SK-N-SH (cell line): ENCODE measurements at regions not wholly inside any gene's neighbourhood (a gene's known extent, or its start where the extent isn't known, plus 50 kb on each side); places are given as distances from the start of the nearest gene placed in this dataset.

ENCODE experiments used
- CTCF ChIA-PET: fragments of 300-600, 350-600 bp; formaldehyde crosslinking; extraction: SDS; loops from one replicate; lab custom pipeline; 2021; lab: Yijun Ruan, JAX
- POLR2A ChIA-PET: fragments of 350-600 bp; sonication (Branson Sonifier 250); formaldehyde crosslinking; extraction: SDS; loops from one replicate; lab custom pipeline; 2020; ENCODE audit warnings: antibody characterized with exemption, inconsistent platforms; lab: Yijun Ruan, JAX
- DNase-seq: peaks from one replicate; pipeline ENCODE4 v3.0.0; 2012
- H2AFZ ChIP-seq: fragments of 200-600 bp; sonication (generic); 2 replicates; pipeline ENCODE4 v1.8.1; 2016; ENCODE audit warnings: antibody characterized with exemption, mild to moderate bottlenecking, low read depth
- H3F3A ChIP-seq: fragments of 200-600 bp; sonication (generic); replicated peaks from 2 replicates; pipeline ENCODE3; 2016; ENCODE audit warnings: antibody characterized with exemption, mild to moderate bottlenecking; ENCODE audit not compliant: insufficient read depth
- H3K27ac ChIP-seq, 2 experiments: fragments of 200-500 bp in 1 of 2; fragments of 200-600 bp in 1 of 2; sonication (Bioruptor generic) in 1 of 2; sonication (generic), shearing (Covaris generic) in 1 of 2; 2 replicates each; pipeline versions ENCODE4 v1.5.1 to v1.6.1; 2014 to 2016; ENCODE audit warnings: low read depth in 2 of 2, inconsistent platforms in 1 of 2, low read length in 1 of 2, mild to moderate bottlenecking in 1 of 2, mixed read lengths in 1 of 2
- H3K27me3 ChIP-seq: fragments of 200-600 bp; sonication (generic), shearing (Covaris generic); 2 replicates; pipeline ENCODE4 v1.6.1; 2016; ENCODE audit warnings: mixed run types; ENCODE audit not compliant: insufficient read depth
- H3K36me3 ChIP-seq, 2 experiments: fragments of 200-500 bp in 1 of 2; fragments of 200-600 bp in 1 of 2; sonication (Bioruptor generic) in 1 of 2; sonication (generic) in 1 of 2; replicated peaks in 1 of 2; 2 replicates each; pipeline versions ENCODE3 to v1.5.1; 2014 to 2016; ENCODE audit warnings: low read length in 1 of 2, mild to moderate bottlenecking in 1 of 2; ENCODE audit not compliant: insufficient read depth in 2 of 2, control insufficient read depth in 1 of 2
- H3K4me1 ChIP-seq, 2 experiments: fragments of 200-500 bp in 1 of 2; fragments of 200-600 bp in 1 of 2; sonication (Bioruptor generic) in 1 of 2; sonication (generic), shearing (Covaris generic) in 1 of 2; 2 replicates each; pipeline versions ENCODE4 v1.5.1 to v1.6.1; 2014 to 2016; ENCODE audit warnings: low read depth in 1 of 2, low read length in 1 of 2, mixed run types in 1 of 2; ENCODE audit not compliant: insufficient read depth in 2 of 2, control insufficient read depth in 1 of 2
- H3K4me2 ChIP-seq: fragments of 200-600 bp; sonication (generic), shearing (Covaris generic); 2 replicates; pipeline ENCODE4 v1.6.1; 2017; ENCODE audit warnings: mixed run types
- H3K4me3 ChIP-seq, 2 experiments: fragments of 200-500 bp in 1 of 2; fragments of 200-600 bp in 1 of 2; sonication (Bioruptor generic) in 1 of 2; sonication (generic), shearing (Covaris generic) in 1 of 2; 2 replicates each; pipeline versions ENCODE4 v1.5.1 to v1.8.1; 2014 to 2016; ENCODE audit warnings: low read depth in 2 of 2, inconsistent platforms in 1 of 2, low read length in 1 of 2, mild to moderate bottlenecking in 1 of 2, mixed read lengths in 1 of 2, moderate library complexity in 1 of 2
- H3K79me2 ChIP-seq: fragments of 200-600 bp; sonication (generic); 2 replicates; pipeline ENCODE4 v1.8.1; 2017; ENCODE audit warnings: mild to moderate bottlenecking; ENCODE audit not compliant: insufficient read depth
- H3K9ac ChIP-seq: fragments of 200-600 bp; sonication (generic); 2 replicates; pipeline ENCODE4 v1.6.1; 2017; ENCODE audit warnings: mixed run types
- H3K9me2 ChIP-seq: fragments of 200-600 bp; sonication (generic); 2 replicates; pipeline ENCODE4 v1.6.1; 2017; ENCODE audit warnings: mixed run types
- H3K9me3 ChIP-seq: fragments of 200-600 bp; sonication (generic); 2 replicates; pipeline ENCODE4 v1.6.1; 2017; ENCODE audit warnings: mixed run types, mild to moderate bottlenecking, moderate library complexity
- H4K20me1 ChIP-seq: fragments of 200-600 bp; sonication (generic); 2 replicates; pipeline ENCODE4 v1.6.1; 2017; ENCODE audit warnings: mild to moderate bottlenecking, mixed run types; ENCODE audit not compliant: insufficient read depth
- CHD2 ChIP-seq: fragments of 150-350 bp; IDR thresholded peaks from 2 replicates; pipeline ENCODE4 v1.6.1; 2018; ENCODE audit warnings: low read length; ENCODE audit not compliant: partially characterized antibody
- FOSL2 ChIP-seq: IDR thresholded peaks from 2 replicates; pipeline ENCODE4 v1.4.0; 2012; ENCODE audit warnings: low read depth, mild to moderate bottlenecking, moderate library complexity, borderline replicate concordance
- FOXM1 ChIP-seq: IDR thresholded peaks from 2 replicates; pipeline ENCODE4 v1.4.0; 2012; ENCODE audit warnings: low read depth, mild to moderate bottlenecking
- IRF3 ChIP-seq: fragments of 150-350 bp; IDR thresholded peaks from 2 replicates; pipeline ENCODE4 v1.6.1; 2016; ENCODE audit warnings: mild to moderate bottlenecking, low read depth, low read length
- JUND ChIP-seq: IDR thresholded peaks from 2 replicates; pipeline ENCODE4 v1.4.0; 2012
- MAX ChIP-seq: IDR thresholded peaks from 2 replicates; pipeline ENCODE4 v1.4.0; 2012; ENCODE audit warnings: low read depth
- PBX3 ChIP-seq: IDR thresholded peaks from 2 replicates; pipeline ENCODE4; 2012
- POLR2AphosphoS5 ChIP-seq: IDR thresholded peaks from 2 replicates; pipeline ENCODE4 v1.6.1; 2012; ENCODE audit warnings: low read depth, low read length
- SMC3 ChIP-seq: IDR thresholded peaks from 2 replicates; pipeline ENCODE4 v1.6.1; 2012; ENCODE audit warnings: low read depth, low read length, improper control_type of control experiment
- TCF12 ChIP-seq: IDR thresholded peaks from 2 replicates; pipeline ENCODE4 v1.4.0; 2012
- WGBS: methylation state at CpG from one replicate; pipeline ENCODE4 v1.1.6; 2017; ENCODE audit warnings: low lambda C conversion rate; 5-methylcytosine and 5-hydroxymethylcytosine counted together
- TF ChIP-seq, protein P1 (sequence below): fragments of 200-600 bp; sonication (generic); IDR thresholded peaks from 2 replicates; pipeline ENCODE4 v1.6.1; 2017; ENCODE audit warnings: antibody characterized with exemption, mild to moderate bottlenecking, moderate library complexity
- TF ChIP-seq, protein P2 (sequence below): fragments of 150-350 bp; IDR thresholded peaks from 2 replicates; pipeline ENCODE4 v1.6.1; 2017; ENCODE audit warnings: antibody characterized with exemption, low read length, low read depth, borderline replicate concordance

DNA sequence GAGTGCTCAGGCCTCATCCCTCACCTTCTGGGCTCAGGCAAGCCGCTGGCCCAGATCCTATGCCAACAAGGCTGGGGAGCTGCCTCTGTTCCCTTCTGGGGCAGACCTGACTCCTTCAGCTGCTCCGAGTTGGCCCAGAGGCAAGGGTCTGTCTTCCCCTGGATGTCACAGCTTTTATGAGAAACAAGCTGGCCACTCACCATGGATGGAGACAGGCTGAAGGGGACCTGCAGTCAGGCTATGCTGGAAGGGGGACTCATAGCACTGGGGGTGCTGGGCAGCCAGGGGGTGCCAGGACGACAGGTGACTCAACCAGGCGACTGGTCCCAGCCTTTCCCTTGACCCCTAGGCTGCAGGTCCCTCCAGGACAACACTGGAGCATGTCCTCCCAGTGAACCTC is 52.4 kb upstream of the C1QTNF9B start:
- no peak overlapping the region for H3K9ac ChIP-seq
- 65% methylated on average over 4 of the region's 4 CpGs for WGBS
- H4K20me1 ChIP-seq, result no peaks in the 10 kb centered on the region
- H3F3A ChIP-seq, result no peaks in the 10 kb centered on the region
- H3K4me1 ChIP-seq, result no peaks in the 10 kb centered on the region; a peak in 1 of 4 replicates
- no peaks in the 10 kb centered on the region for H3K9me2 ChIP-seq
- H3K27ac ChIP-seq, result no peak overlapping the region
- TF ChIP-seq FOSL2, result no peak
- TF ChIP-seq POLR2AphosphoS5, result no peak
- TF ChIP-seq PBX3, result no peak
- TF ChIP-seq, protein P1, sequence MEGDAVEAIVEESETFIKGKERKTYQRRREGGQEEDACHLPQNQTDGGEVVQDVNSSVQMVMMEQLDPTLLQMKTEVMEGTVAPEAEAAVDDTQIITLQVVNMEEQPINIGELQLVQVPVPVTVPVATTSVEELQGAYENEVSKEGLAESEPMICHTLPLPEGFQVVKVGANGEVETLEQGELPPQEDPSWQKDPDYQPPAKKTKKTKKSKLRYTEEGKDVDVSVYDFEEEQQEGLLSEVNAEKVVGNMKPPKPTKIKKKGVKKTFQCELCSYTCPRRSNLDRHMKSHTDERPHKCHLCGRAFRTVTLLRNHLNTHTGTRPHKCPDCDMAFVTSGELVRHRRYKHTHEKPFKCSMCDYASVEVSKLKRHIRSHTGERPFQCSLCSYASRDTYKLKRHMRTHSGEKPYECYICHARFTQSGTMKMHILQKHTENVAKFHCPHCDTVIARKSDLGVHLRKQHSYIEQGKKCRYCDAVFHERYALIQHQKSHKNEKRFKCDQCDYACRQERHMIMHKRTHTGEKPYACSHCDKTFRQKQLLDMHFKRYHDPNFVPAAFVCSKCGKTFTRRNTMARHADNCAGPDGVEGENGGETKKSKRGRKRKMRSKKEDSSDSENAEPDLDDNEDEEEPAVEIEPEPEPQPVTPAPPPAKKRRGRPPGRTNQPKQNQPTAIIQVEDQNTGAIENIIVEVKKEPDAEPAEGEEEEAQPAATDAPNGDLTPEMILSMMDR, result no peak
- no peak for TF ChIP-seq JUND
- no peak for TF ChIP-seq TCF12
- no peak for TF ChIP-seq MAX
- TF ChIP-seq CHD2, result no peak
- no peak for TF ChIP-seq IRF3
- no peak for TF ChIP-seq FOXM1
- TF ChIP-seq, protein P2, sequence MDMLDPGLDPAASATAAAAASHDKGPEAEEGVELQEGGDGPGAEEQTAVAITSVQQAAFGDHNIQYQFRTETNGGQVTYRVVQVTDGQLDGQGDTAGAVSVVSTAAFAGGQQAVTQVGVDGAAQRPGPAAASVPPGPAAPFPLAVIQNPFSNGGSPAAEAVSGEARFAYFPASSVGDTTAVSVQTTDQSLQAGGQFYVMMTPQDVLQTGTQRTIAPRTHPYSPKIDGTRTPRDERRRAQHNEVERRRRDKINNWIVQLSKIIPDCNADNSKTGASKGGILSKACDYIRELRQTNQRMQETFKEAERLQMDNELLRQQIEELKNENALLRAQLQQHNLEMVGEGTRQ, result no peak
- TF ChIP-seq, all 33 proteins: peak for 0
- ChIA-PET POLR2A (no interaction called here), CTCF (interaction anchor here (6.2 kb wide), 1 partner anchor 10 kb away, joined by 34 read pairs; no protein-coding TSS in a partner anchor)
- DNase-seq, result peak; percentile 10
- Histone ChIP-seq H3K36me3 (no peaks in the 10 kb centered on the region), H3K79me2 (no peaks in the 10 kb centered on the region), H3K9me3 (no peaks in the 10 kb centered on the region), H3K27me3 (no peaks in the 10 kb centered on the region), H3K4me2 (no peak overlapping the region), H3K4me3 (no peak overlapping the region), H2AFZ (no peak overlapping the region)

DNA sequence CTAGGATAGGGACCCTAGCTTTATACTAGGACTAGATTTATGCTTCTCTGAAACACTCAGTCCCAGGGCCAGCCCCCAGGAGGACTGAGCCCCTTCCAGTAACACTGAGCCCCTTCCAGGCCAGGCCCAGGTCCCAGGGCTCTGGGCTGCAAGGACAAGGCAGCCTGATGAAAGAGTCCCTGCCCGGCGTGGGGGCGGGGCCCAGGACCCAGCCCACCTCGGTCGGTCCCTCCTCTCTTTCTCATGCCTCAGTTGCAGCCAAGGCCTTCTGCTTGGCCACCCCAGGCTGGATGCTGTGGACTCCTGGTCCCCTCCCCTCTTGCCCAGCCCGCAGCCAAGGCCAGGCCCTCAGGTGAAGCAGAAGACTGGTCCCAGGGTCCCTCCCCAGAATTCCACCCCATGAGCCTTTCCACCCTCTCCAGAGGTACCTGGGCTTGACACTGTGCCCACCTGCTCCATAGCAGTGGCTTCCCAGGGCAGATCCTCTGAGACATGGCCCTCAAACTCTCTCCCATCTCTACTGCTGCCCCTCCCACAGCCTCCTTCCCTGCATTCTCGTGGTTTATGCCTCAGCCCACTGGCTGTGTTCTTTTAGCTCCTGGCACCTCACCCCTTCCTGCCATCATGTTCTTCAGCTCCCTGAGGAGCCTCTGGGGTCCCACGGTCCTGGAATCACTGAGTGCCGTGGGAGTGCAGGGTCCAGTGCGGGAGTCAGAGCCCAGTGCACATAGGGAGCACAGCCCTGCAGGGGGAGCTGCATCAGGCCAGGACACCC is 53.6 kb upstream of the C1QTNF9B start:
- Histone ChIP-seq H3K27me3 (no peaks in the 10 kb centered on the region), H3K4me1 (no peaks in the 10 kb centered on the region; a peak in 1 of 4 replicates), H2AFZ (no peak overlapping the region), H3K36me3 (no peaks in the 10 kb centered on the region), H3K9me2 (no peaks in the 10 kb centered on the region), H3F3A (no peaks in the 10 kb centered on the region), H3K9me3 (no peaks in the 10 kb centered on the region), H3K4me2 (no peak overlapping the region), H4K20me1 (no peaks in the 10 kb centered on the region), H3K9ac (no peak overlapping the region), H3K27ac (no peak overlapping the region), H3K4me3 (no peak overlapping the region), H3K79me2 (no peaks in the 10 kb centered on the region)
- 58% methylated on average over 3 of the region's 10 CpGs for WGBS
- CTCF ChIA-PET, result interaction anchor here (0.8 to 6.2 kb wide), 2 partner anchors 9 to 269 kb away, joined by 3 to 34 read pairs; no protein-coding TSS in a partner anchor
- TF ChIP-seq SMC3, result no peak
- POLR2A ChIA-PET, result no interaction called here
- no peak for DNase-seq
